Fibroblast of the conjunctiva (primary cell): ENCODE measurements at regions not wholly inside any gene's neighbourhood (a gene's known extent, or its start where the extent isn't known, plus 50 kb on each side); places are given as distances from the start of the nearest gene placed in this dataset.
A peak's percentile ranks its signal among the peaks of the same experiment; 100 is the strongest.
"Not testable (repeated sequence)": the region's sequence is repeated elsewhere in the genome, so short reads cannot be mapped to it uniquely, and the experiment has no call there.

Experiments used
- DNase-seq: peaks from one replicate; pipeline ENCODE4 v3.0.0-alpha.2; 2010; ENCODE audit warnings: low read depth

DNA sequence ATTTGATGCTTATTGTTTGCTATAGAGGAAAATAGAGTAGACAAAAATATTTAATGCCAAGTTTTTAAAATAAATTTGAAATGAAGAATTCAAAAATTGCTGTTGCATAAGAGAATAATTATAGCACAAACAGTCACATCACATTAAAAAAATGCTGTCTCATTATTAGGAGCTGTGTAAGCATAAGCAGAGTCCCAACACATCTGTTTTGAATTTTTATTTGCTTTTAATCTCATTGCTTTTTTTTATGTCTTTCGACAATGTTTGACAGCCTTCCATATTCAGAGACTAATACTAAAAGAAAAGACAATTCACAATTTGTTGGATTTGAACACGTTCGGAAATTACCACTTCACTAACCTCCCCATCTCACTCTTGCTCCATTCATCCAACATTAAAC, 143.5 kb downstream of the TFPI2 start:
- DNase-seq = no peak

DNA sequence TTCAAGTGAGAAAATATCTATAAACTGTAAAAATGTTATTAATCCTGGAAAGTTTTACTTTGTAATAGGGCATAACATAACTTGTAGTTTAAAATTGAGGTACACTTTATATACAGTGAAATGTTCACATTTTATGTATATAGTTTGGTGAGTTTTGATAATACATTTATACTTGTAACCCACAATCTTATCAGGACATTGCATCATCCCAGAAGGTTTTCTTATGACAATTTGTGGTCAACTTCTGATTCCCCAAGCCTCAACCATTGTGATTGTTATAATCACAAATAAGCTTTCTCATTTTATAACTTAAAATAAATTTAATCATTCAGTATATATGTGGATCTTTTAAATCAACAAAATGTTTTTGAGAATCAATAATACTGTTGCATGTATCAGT, 151.1 kb downstream of the TFPI2 start:
- DNase-seq = no peak

DNA sequence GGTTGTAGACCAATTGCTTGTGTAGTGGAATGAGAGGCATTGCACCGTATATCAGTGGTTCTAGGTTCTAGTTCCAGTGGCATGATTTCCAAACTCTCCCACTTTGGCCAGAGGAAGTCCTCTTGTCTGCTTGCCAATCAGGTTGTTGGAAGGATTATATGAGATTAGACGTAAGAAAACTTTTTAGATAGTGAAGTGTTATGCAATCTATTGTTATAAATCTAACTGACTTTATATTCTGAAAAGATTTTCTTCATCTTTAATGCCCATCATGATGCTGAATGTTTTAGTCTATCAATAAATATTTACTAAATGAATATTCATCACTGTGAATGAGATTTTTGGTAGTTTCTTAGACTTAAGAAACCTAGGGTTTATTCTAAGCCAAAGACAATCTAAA, 152.6 kb downstream of the TFPI2 start:
- no peak for DNase-seq

DNA sequence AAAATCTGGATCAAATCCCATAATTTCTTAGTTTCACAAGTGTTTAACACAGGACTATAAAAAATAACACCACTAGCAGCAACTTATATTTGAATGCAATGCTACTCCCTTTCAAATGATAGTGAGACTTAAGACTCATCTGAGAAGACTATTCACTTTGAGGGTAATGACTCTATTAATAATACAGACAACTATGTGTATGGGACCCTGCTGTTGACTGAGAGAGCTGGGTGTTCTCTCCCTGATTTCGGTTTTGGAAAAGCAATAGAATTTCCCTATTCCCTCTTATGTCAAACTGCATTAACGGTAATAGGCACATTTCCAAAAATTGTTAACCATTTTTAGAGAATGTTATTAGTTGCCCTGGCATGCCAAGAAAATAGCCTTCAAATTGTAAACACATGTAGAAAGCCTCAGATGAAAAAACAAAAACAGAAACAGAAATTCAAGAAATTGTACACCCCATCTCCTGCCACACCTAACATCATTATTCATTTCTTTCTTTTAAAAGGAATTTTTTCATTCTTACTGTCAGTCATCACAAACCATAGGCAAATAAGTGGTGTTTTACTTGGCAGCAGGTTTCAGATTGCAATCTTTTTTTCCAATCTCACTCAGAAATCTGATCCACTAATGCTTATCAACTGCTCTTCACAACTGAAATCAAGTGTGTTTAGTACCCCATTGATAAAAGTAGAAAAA, 153.7 kb downstream of the TFPI2 start:
- no peak for DNase-seq

DNA sequence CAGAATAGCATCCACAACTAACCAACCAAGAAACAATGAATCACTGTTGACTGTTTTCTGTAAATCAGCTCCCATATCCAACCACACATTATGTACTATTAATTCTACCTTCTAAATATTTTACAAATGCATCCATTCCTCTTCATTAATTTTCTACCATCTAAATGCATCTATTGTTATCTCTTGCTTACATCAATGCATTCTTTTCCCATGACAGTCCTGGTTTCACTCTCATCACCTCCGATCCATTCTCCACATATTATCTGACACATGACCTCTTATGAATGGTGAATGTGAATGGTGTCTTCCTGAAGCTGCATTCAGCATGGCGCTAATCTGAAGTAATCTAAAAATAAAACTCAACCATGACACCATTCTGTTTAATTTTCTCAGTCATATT, 153.8 kb upstream of the CALCR start:
- no peak for DNase-seq

DNA sequence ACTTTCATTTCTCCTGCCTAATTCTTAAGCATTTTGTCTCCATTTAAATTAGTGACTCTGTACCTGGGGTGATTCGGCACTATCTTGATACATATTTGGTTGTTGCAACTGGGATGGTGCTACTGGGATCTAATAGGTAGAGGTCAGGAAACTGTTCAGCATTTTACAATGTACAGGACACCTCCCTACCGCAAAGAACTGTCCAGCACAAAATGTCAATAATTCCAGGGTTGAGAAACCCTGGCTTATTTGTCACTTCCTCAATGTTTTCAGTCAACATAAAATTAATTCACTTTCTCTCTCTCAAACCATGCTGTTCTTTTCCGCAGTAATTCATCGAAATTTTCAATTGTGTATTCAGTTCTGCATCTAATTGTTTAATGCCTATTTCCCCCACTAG, 151.4 kb upstream of the CALCR start:
- no peak for DNase-seq

DNA sequence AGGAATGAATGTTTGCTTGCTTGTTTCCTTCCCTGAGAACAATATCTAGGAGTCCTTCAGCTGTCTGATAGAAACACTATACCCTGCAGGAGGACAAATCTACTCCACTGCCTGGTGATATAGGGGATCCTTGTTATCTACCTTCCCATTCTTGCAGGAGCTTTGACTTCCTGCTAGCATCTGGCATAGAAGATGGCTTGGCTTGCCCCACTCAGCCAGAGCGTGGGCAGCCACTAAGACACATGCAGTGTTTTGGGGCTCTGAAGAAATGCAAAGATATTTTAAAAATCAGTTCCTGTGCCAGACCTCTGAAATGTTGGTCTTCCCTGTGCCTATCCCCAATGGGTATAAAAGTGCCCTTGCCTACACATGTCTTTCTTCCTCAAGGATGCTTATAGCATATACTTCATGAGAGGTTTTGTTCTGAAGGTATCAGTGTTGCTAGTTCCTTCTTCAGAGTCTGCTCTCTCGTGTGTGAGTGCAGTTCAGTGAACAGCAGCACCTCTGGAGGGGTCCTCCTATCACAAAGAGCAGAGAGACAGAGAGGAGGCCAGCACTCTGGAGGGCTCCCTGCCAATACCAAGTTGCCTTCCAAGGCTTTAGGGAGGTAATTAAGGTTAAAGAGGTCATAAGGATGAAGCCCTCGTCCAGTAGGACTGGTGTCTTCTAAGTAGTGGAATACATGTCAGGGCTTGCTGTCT, 149.1 kb upstream of the CALCR start:
- DNase-seq = no peak

DNA sequence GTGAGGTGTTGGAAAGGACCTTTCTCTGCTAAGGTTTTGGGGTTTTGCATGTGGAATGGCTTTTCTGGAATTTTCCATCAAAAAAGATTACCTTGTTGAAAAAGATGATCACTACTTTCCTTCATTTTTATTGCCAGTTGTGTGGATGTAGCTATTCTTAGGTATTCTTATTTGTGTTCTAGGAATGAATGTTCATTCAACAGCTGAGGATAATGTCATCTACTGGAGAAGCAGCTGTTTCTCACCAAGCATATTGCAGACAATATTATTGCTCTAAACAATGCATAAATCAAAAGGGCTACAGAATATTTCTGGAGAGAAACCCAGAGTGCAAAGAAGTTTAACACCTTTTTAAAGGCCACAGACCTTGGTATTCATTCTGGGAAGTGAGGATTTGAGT, 145.6 kb upstream of the CALCR start:
- no peak for DNase-seq

DNA sequence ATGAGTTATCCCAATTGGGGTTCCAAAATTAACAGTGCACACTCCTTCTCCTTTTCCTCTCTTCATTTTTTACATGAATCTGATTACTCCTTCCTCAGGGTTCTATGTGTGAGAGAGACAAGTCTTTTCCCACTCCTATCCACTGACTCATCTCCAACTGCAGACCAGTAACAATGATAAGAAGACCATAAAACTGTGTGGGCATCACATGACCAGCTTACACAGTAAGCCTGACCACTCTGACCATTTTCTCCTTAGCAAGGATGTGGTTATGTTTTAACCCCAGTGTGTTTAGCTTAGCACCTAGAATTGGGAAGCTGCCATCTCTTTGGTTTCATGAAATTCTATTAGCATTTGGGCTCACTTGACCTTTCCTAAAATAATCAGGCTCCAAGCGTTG, 145.0 kb upstream of the CALCR start:
- no peak for DNase-seq

DNA sequence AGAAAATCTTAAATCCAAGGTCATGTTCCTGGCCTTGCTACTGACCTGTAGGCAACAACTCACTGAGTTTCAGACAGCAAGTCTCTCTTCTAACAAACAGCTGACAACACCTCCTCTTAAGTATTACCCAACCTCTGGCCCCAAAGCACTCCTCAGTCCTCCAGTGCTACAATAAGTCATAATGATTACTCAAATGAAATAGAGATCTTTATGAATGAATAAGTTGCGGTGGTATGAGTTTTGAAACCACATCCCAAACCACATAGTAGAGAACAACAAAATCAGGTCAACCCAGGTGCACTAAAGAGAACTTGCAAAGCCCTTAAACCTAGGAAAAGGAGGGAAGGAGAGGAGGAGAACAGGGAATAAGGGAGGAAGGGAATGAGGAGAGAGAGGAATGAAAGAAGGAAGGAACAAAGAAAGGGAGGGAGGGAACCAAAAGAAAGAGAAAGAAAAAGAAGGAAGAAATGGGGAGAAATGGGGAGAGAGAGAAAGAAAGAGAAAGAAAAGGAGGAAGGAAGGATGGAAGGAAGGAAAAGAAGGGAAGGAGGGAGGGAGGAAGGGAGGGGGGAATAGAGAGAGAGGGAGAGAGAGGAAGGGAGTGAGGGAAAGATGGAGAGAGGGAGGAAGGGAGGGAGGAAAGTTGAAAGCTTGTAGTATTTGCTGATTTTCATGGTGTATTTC, 142.8 kb upstream of the CALCR start:
- DNase-seq = no peak

DNA sequence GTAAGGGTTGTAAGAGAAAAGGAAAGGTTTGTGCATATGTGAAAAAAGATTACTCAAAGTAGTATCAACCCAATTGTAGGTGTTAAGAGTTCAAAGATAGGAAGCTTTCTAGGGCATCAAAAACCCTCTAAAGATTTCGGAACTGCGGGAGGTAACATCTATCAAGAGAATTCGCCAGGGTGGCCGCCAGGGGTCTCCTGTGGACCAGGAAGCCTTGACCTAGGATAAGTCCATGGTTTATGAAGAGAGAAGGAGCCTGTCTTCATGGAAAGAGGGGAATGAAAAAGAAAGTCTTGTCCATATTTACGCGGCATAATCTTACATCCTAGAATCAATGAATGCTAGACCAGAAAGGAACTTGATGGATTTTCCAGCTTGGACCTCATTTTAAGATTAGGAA, 140.7 kb upstream of the CALCR start:
- peak; percentile 31 for DNase-seq

DNA sequence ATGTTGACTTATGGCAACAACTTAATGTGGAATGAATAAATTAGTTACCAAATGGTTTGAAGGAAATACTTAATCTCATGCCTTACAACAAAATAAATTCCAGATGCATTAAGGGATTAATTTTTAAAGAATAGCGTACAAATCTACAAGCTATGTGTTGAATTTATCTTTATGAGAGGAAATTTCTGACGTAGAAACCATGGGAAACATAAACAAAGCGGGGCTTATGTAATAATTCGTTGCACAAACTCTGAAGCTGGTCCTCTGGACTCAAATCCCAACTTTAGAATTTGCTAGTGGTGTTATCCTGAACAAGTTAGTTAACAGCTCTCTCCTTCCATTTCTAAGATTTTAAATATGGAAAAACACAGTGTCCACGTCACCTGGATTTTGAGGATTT, 137.4 kb upstream of the CALCR start:
- DNase-seq = no peak

DNA sequence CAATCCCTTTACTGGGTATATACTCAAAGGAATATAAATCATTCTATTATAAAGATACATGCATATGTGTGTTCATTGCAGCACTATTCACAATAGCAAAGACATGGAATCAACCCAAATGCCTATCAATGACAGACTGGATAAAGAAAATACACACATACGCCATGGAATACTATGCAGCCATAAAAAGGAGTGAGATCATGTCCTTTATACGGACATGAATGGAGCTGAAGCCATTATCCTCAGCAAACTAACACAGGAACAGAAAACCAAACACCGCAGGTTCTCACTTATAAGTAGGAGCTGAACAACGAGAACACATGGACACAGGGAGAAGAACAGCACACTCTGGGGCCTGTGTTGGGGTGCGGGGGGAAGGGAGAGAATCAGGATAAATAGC, 133.7 kb upstream of the CALCR start:
- DNase-seq = not testable (repeated sequence)

DNA sequence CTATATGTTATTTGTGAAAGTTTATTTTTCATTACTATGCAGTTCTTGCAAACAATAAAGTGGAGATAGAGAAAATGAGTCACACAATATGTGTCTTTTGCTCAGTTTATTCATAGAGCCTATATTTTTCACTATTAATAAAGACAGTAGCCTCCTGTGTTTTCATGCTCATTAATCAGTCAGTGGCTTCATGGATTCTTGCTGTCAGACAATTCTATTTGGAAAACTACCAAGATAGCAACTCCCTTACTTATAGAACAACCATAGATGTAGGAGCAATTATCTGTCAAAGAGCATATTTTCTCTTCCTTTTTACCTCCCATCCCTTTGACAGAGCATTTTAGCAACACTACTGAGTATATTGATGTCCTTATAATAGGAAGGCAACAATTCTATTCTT, 132.7 kb upstream of the CALCR start:
- no peak for DNase-seq

DNA sequence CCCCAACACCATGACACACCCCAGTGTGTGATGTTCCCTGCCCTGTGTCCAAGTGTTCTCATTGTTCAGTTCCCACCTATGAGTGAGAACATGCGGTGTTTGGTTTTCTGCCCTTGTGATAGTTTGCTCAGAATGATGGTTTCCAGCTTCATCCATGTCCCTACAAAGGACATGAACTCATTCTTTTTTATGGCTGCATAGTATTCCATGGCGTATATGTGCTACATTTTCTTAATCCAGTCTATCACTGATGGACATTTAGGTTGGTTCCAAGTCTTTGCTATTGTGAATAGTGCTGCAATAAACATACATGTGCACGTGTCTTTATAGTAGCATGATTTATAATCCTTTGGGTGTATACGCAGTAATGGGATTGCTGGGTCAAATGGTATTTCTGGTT, 131.6 kb upstream of the CALCR start:
- not testable (repeated sequence) for DNase-seq

DNA sequence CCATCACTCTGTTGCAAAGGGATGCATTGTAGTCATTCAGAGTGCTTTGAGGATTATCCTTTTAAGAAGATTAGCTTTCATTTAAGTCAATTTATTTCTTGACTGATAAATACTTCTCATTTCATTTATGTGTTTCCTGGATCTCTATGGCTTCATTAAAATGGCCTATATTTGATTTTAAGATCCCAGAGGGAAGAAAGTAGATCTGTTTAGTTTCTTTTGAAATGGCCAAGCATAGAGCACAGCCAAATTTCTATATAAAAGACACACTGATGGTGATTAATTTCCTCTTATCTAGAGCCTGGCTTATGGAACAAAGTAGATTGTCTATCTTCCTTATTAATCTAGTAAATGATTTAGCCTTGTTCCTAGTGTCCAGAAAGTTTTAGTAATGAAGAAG, 129.7 kb upstream of the CALCR start:
- no peak for DNase-seq

DNA sequence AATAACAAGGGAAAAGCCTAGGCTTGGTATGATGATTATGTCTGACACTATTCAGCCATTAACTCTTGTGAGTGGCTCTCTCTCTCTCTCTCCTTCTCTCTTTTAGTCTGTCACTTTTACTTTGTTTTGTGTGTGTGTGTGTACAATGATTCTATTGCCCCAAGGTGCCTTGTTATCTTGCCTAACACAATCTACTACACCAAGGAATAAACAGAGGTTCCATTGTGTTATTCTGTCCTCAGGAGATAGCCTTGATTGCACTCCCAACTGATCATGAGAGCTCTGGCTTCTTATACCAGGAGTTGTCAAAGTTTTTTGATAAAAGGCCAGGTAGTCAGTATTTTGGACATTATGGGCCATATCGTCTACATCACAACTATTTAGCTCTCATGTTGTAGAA, 123.4 kb upstream of the CALCR start:
- DNase-seq = no peak

DNA sequence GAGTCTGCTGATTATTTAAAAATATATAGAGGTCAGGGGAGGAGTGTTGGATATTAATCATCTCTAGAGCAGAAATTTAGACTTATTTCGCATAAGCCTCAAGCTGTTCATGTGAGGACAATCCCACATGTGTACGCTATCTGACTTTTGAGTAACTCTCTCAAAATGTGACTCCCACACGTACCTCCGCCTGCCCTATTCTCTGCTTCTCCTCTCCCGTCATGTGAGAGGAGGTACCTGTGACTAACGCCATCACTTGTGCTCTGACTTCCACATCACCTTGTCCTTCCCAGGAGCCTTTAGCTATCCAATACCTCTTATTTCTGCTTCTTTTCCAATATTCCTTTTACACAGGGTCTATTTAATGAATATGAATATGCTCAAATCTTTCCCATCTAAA, 119.3 kb upstream of the CALCR start:
- no peak for DNase-seq

DNA sequence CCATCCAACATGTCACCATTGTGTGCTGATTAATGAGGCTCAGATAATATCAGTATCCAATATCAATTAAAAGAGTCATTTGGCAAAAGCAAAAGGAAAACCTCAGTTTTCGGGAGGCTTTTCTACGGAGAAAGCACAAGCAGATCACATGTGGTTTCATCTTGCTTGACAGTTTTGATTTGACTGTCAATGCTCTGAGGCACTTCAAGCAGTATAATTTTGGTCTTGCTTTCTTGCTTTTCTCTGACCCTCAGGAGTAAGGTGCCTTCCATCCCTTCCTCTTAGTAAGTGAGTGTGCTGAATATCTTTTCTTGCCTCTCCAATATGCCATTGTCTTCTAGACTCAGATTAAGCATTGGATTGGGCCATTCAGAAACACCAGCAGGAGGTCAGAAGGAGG, 115.5 kb upstream of the CALCR start:
- DNase-seq = no peak

DNA sequence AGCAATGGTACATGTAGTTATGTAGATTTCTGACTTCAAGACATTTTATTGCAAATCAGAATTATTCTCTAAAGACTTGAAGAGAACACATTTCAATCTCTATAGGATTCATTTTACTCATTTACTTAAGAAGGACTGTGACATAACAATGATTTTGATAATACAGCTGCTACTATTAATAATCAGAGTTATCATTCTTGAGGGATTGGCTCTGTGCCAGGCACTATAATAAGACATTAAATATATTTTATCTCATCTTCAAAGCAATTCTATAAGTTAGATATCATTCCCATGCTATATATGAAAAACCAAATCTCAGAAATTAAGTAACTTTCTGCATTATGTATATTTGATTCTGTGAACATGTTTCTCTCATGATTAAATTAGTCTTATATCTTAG, 103.7 kb upstream of the CALCR start:
- DNase-seq = no peak

DNA sequence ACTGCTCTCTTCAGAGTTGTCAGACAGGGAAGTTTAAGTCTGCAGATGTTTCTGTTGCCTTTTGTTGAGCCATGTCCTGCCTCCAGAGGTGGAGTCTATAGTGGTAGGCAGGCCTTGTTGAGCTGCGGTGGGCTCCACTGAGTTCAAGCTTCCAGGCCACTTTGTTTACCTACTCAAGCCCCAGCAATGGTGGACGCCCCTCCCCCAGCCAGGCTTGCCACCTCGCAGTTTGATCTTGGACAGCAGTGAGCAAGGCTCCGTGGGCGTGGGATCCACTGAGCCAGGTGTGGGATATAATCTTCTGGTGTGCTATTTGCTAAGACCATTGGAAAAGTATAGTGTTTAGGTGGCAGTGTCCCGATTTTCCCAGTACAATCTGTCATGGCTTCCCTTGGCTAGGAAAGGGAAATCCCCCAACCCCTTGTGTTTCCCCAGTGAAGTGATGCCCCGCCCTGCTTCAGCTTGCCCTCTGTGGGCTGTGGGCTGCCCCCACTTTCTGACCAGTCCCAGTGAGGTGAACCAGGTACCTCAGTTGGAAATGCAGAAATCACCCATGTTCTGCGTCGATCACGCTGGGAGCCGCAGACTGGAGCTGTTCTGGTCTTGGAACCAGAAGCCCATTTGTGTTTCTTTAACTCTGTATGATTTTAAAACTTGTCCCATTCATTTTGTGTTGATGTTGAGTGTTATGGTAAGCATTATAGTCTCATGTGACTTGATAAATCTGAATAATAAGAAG, 89.2 kb upstream of the CALCR start:
- DNase-seq = no peak

DNA sequence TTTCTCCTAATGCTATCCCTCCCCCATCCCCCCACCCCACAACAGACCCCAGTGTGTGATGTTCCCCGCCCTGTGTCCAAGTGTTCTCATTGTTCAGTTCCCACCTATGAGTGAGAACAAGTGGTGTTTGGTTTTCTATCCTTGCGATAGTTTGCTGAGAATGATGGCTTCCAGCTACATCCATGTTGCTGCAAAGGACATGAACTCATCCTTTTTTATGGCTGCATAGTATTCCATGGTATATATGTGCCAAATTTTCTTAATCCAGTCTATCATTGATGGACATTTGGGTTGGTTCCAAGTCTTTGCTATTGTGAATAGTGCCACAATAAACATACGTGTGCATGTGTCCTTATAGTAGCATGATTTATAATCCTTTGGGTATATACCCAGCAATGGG, 83.6 kb upstream of the CALCR start:
- DNase-seq = not testable (repeated sequence)
